GM12891 (cell line): ENCODE measurements at regions not wholly inside any gene's neighbourhood (a gene's known extent, or its start where the extent isn't known, plus 50 kb on each side); places are given as distances from the start of the nearest gene placed in this dataset.

Experiments used
- PAX5 ChIP-seq: IDR thresholded peaks from 2 replicates; pipeline ENCODE4 v1.6.1; 2011; ENCODE audit warnings: low read length, moderate library complexity, mild to moderate bottlenecking; ENCODE audit not compliant: insufficient read depth, severe bottlenecking
- POLR2A ChIP-seq: IDR thresholded peaks from 2 replicates; pipeline ENCODE4 v1.6.1; 2011; ENCODE audit warnings: low read depth, low read length, control low read depth
- POLR2AphosphoS5 ChIP-seq: IDR thresholded peaks from 2 replicates; pipeline ENCODE4 v1.6.1; 2011; ENCODE audit warnings: low read depth, low read length, control low read depth

DNA sequence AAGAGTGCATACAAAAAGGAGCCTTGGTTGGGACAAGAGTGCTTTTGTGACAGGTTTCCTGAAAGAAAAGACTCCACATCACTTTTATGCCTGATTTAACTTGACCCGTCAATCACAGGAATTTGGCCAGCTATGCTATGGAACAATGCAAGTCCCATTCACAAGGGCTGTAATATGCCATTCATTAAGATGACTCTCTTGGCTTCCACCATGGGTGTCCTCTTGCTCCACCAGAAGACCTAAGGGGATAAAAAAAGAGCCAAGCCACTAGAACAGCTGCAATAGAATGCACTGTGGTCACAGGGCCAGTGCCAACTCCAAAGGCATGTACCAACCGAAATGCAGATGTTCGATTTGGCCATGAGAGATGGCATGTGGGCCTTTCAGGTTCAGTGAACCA is 480.1 kb upstream of the MPDZ start:
- no peak for TF ChIP-seq PAX5
- no peak for TF ChIP-seq POLR2A
- TF ChIP-seq POLR2AphosphoS5: no peak
